Heart left ventricle (tissue), 13 donors: ENCODE measurements at regions not wholly inside any gene's neighbourhood (a gene's known extent, or its start where the extent isn't known, plus 50 kb on each side); places are given as distances from the start of the nearest gene placed in this dataset.

ENCODE experiments used
- CTCF ChIP-seq, 12 donors: fragments of 200-600 bp; sonication (generic) in 4 of 12; IDR thresholded peaks; one replicate each; pipeline versions ENCODE4 v1.5.0 to v1.8.0; 2018 to 2022; ENCODE audit warnings: antibody characterized with exemption in 12 of 12, mild to moderate bottlenecking in 5 of 12
- POLR2A ChIP-seq, 2 donors: fragments of 450-650 bp; IDR thresholded peaks; one replicate each; pipeline ENCODE4 v1.6.1; 2017; ENCODE audit warnings: antibody characterized with exemption in 2 of 2, mild to moderate bottlenecking in 2 of 2, moderate library complexity in 2 of 2
- donor health status: ischemic (EF 13 %, LVEDD 7.1; RV severe dilation, severe dysfunction).
- donor health status: DM: no; HTN: yes; CAD: no.
- donor health status: DM: no; HTN: no; CAD: no.
- donor health status: ischemic (EF 25% LVEDD 6.9; RV normal size, moderate dysfunction).
- donor health status: ischemic (EF 25% LVEDD 5.7; RV mildly dilated, moderate dysfunction).
- donor health status: ischemic (EF 35%, LVEDD 5.7; RV mildly dilated, moderate dysfunction).
- donor health status: nonischemic (EF 11% LVEDD 7.7; RV severe dilation, severe dysfunction).
- donor health status: DM: yes; HTN: yes; CAD: no.
- donor health status: PGD.
- donor health status: ischemic (EF 29% LVEDD 5.4; RV normal size, mild dysfunction).
- donor health status: nonischemic (EF 23%, LVEDD 6.1; RV moderate dilation, normal function).

DNA sequence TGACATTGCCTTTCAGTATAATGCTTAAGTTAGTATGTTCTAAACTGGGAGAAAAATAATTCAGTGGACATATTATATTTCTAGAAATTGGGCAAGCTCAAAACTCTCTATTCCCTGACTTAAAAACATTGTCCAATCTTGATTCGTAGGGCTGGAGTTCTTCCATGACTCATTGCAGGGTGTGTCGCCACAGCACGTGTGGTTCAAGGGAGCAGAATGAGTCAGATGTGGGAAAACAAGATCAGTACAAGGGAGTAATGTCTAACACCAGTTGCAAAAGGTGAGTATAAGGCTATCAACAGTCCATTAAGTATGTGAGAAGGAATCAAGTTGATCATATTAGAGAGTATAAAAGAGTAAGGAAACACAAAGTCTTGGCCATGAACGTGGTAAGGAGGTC lies 887.0 kb downstream of the TMTC2 start:
- TF ChIP-seq CTCF (IDR thresholded peaks at IDR 0.05), result no peak
- TF ChIP-seq POLR2A (IDR thresholded peaks at IDR 0.05), result no peak
